GM19240 (cell line): ENCODE measurements at regions not wholly inside any gene's neighbourhood (a gene's known extent, or its start where the extent isn't known, plus 50 kb on each side); places are given as distances from the start of the nearest gene placed in this dataset.

ENCODE experiments used
- DNase-seq: peaks from one replicate; pipeline ENCODE4 v3.0.0; 2011; ENCODE audit warnings: low spot score; ENCODE audit not compliant: insufficient read length

DNA sequence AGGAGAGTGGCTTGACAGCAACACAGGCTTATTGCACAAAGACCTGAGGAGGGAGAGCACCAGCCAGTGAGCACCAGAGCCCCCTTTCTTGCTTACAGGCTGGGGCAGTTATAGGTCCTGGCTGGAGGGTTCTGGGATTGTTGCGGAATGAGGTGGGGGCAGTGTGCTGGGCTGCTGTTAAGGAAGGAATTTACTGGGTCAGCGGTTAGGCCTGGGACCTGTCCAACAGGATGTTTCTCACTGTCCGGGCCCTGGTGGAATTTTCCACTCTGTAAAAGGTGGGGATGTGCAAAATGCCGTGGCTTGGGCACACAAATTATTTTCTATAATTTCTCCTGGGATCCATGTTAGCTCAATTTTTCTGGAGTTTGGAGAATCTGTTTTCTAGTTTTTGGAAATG is 757.3 kb downstream of the TYW1 start:
- no peak for DNase-seq

GRCh38 chr7:67754651-67755050 is 758.0 kb downstream of the TYW1 start:
- no peak for DNase-seq

- DNase-seq, result no peak
Observed at GRCh38 chr7:67758551-67758950, 761.9 kb downstream of the TYW1 start.

DNA sequence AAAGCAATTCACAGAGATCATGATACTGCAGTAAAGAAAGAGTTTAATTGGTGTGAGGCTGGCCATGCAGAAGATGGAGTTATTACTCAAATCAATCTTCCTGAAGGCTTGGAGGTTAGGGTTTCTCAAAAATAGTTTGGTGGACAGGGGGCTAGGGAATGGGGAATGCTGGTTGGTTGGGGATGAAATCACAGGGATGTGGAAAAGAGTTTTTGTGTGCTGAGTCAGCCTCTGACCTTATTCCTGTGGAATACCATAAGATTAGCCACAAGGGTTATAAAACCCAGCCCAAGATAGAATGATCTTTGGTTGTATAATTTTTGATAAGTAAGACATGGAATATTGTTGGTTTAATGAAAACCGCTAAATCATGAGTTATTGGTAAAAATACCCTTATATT is 764.3 kb downstream of the TYW1 start:
- DNase-seq, result no peak

DNA sequence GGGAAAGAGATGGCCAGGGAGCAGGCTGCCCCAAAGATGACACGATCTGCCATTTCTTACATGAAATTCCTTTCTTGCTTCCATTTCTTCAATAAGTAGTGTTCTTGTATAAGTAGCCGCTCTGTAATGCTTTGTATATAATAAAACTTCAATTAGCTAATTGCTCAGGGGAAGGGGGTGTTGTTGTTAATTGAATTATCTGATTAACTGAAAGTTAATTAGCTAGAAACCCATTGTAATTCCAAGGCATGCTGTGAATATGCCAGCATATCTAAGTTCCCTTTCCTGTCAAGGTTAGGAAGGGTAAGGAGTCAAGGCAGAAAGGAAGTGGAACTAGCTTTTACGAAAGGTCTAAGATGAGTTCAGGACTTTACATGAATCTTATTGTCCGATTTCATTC is 765.9 kb downstream of the TYW1 start:
- DNase-seq, result no peak

GRCh38 chr7:67764289-67764688 is 767.7 kb downstream of the TYW1 start:
- DNase-seq, result no peak

- DNase-seq, result no peak
Observed at GRCh38 chr7:67765481-67766175, 769.0 kb downstream of the TYW1 start.

GRCh38 chr7:67766906-67767410 is 770.3 kb downstream of the TYW1 start:
- DNase-seq, result no peak

GRCh38 chr7:67771846-67772605 is 775.4 kb downstream of the TYW1 start:
- DNase-seq, result no peak

- DNase-seq, result no peak
Observed at GRCh38 chr7:67773081-67773480, 776.4 kb downstream of the TYW1 start.

- DNase-seq, result no peak
Observed at GRCh38 chr7:67777119-67777518, 780.5 kb downstream of the TYW1 start.

GRCh38 chr7:67781841-67782240 is 785.2 kb downstream of the TYW1 start:
- no peak for DNase-seq

DNA sequence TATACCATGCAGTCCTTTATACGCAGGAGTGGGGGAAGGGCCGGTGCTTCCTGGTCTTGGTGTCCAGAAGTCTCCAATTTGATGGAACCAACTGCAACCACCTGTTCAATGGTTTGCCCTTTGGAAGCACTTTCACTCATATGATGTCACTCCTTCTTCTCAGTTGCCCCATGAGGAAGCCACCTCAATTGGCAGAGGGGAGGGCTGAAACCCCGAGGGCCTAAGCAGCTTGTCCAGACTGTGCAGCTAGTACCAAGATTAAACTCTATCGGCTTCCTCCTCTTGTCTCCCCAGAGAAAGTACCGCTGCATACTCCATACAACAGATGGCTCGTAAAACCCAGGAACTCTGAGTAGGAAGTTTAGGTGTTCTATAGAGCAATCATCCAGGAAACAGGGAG is 789.4 kb downstream of the TYW1 start:
- DNase-seq, result no peak

- no peak for DNase-seq
Observed at GRCh38 chr7:67788669-67789068, 792.0 kb downstream of the TYW1 start.

DNA sequence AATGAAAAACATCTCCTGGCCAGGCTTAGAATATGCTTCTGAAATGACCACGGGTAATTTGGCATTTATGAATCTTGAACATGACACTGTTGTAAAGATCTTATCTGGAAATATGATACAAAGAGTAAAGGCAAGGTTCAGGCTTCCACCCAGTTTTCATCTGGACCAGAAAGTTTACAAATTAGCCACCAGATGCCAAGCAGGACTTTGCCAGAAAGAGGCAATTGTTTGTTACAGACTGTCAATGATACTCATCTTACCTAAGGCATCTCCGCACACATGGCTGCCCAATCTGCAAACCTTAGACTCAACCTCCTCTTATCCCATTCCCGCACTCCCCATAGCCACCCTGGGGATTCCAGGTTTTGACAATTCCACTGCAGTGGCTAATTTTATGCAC is 795.3 kb downstream of the TYW1 start:
- DNase-seq, result no peak

GRCh38 chr7:67794544-67794943 is 797.9 kb downstream of the TYW1 start:
- no peak for DNase-seq

DNA sequence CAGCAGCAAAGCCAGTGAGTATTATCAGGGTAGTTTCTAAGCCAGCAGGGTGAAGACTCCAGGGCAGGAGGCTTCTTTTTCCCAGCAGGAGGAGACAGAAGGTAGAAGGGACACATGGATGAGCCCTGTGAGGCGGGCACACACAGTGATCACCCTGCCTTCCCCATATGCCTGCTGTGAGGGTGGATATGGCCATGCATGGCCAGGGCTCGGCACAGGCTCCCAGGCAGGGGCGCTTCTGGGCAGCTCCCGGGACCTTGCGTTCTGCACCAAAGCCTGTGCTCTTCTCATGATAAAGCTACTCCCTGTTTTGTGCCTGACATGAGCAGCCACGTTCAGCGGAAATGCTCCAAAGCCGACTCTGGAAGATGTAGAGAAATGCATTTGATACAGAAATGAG is 807.2 kb downstream of the TYW1 start:
- DNase-seq, result no peak

- no peak for DNase-seq
Observed at GRCh38 chr7:67805921-67806471, 809.4 kb downstream of the TYW1 start.

- no peak for DNase-seq
Observed at GRCh38 chr7:67807826-67808225, 811.2 kb downstream of the TYW1 start.

DNA sequence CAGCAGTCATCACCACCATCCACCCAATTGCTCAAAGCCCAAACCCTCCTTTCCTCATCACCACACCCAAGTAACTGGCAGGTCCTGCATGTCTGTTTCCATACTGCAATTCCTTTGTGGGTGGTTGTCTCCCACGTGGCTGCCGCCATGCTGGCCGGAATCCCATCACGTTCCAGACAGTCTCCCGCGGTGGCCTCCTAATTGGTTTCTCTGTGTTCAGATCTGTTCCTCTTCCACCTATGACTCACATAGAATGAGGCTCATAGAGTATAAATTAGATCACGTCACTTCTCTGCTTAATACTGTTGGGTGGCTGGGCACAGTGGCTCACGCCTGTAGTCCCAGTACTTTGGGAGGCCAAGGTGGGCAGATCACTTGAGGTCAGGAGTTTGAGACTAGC is 813.0 kb downstream of the TYW1 start:
- DNase-seq, result no peak

GRCh38 chr7:67813621-67814292 is 817.1 kb downstream of the TYW1 start:
- no peak for DNase-seq

DNA sequence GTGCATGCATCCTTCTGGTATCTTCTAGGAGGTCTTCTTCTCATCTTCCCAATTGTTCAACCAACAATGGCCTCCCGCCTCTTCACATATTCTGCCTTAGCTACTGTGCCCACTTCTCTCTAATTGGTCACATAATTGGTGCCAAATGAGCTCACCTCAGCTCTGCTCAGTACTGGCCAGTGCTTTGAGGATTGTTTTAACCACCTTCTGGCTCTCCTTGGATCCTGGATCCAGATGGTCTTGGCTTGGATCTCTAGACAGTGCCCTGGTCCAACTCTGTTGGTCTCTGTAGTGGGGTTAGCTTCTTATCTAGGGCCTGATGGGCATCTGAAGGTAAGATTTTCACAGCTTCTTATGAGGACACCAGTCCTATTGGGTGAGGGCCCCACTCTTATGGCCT is 820.8 kb downstream of the TYW1 start:
- no peak for DNase-seq
